SK-N-SH treated with all-trans-retinoic acid at 6 μM for 48 hours (cell line): ENCODE measurements at regions not wholly inside any gene's neighbourhood (a gene's known extent, or its start where the extent isn't known, plus 50 kb on each side); places are given as distances from the start of the nearest gene placed in this dataset.

ENCODE experiments used
- ATAC-seq: fragments of 200-7000 bp; cut with Tn5 transposase; 3 replicates; pipeline ENCODE4 v1.9.1; 2020; ENCODE audit warnings: mild to moderate bottlenecking, moderate library complexity
- ARNTL ChIP-seq: fragments of 450-650 bp; formaldehyde crosslinking; IDR thresholded peaks from 2 replicates; pipeline ENCODE4 v1.5.0; 2020; ENCODE audit warnings: low read depth, mild to moderate bottlenecking, moderate library complexity, borderline replicate concordance
- BACH2 ChIP-seq: fragments of 250-450 bp; sonication (Bioruptor Pico); IDR thresholded peaks from 2 replicates; pipeline ENCODE4 v1.9.0; 2021; ENCODE audit warnings: mild to moderate bottlenecking, borderline replicate concordance
- ESRRG ChIP-seq: fragments of 250-450 bp; sonication (Bioruptor Pico); IDR thresholded peaks from 2 replicates; pipeline ENCODE4 v1.6.1; 2021; ENCODE audit warnings: mild to moderate bottlenecking
- GLIS3 ChIP-seq: fragments of 250-450 bp; sonication (Bioruptor Pico); IDR thresholded peaks from 2 replicates; pipeline ENCODE4 v1.5.0; 2020; ENCODE audit warnings: mild to moderate bottlenecking, moderate library complexity
- ISL1 ChIP-seq: fragments of 250-450 bp; sonication (Bioruptor Pico); IDR thresholded peaks from 2 replicates; pipeline ENCODE4 v2.1.2; 2022; ENCODE audit warnings: mild to moderate bottlenecking, moderate library complexity
- OSR1 ChIP-seq: fragments of 250-450 bp; sonication (Bioruptor Pico); IDR thresholded peaks from 2 replicates; pipeline ENCODE4 v1.8.0; 2022; ENCODE audit warnings: moderate library complexity, mild to moderate bottlenecking, inconsistent platforms
- PPARA ChIP-seq: fragments of 250-450 bp; sonication (Bioruptor Pico); IDR thresholded peaks from 2 replicates; pipeline ENCODE4 v1.5.0; 2020; ENCODE audit warnings: mild to moderate bottlenecking, borderline replicate concordance
- RARB ChIP-seq: fragments of 250-450 bp; sonication (Bioruptor Pico); IDR thresholded peaks from 2 replicates; pipeline ENCODE4 v1.8.0; 2021; ENCODE audit warnings: mild to moderate bottlenecking, moderate library complexity
- SNAI2 ChIP-seq: fragments of 250-450 bp; sonication (Bioruptor Pico); IDR thresholded peaks from 2 replicates; pipeline ENCODE4 v1.5.0; 2020; ENCODE audit warnings: mild to moderate bottlenecking, moderate library complexity
- TCF4 ChIP-seq: fragments of 250-450 bp; sonication (Bioruptor Pico); IDR thresholded peaks from 2 replicates; pipeline ENCODE4 v1.8.0; 2021; ENCODE audit warnings: mild to moderate bottlenecking, moderate library complexity, borderline replicate concordance
- ZC3H10 ChIP-seq: fragments of 250-450 bp; sonication (Bioruptor Pico); IDR thresholded peaks from 2 replicates; pipeline ENCODE4 v1.5.1; 2021; ENCODE audit warnings: mild to moderate bottlenecking, moderate library complexity
- ZFP3 ChIP-seq: fragments of 250-450 bp; sonication (Bioruptor Pico); IDR thresholded peaks from 2 replicates; pipeline ENCODE4 v1.5.0; 2020; ENCODE audit warnings: mild to moderate bottlenecking, moderate library complexity
- ZFP30 ChIP-seq: fragments of 450-650 bp; formaldehyde crosslinking; IDR thresholded peaks from 2 replicates; pipeline ENCODE4 v1.5.0; 2022; ENCODE audit warnings: mild to moderate bottlenecking, moderate library complexity
- ZNF565 ChIP-seq: fragments of 450-650 bp; formaldehyde crosslinking; conservative IDR thresholded peaks from 2 replicates; pipeline ENCODE4 v1.5.0; 2020; ENCODE audit warnings: low read depth, mild to moderate bottlenecking, moderate library complexity
- ZNF70 ChIP-seq: fragments of 450-650 bp; formaldehyde crosslinking; IDR thresholded peaks from 2 replicates; pipeline ENCODE4 v1.5.0; 2020; ENCODE audit warnings: mild to moderate bottlenecking, moderate library complexity
- ZNF8 ChIP-seq: fragments of 450-650 bp; formaldehyde crosslinking; IDR thresholded peaks from 2 replicates; pipeline ENCODE4 v1.5.0; 2020; ENCODE audit warnings: mild to moderate bottlenecking, moderate library complexity
- TF ChIP-seq, protein P1 (sequence below): fragments of 250-450 bp; sonication (Bioruptor Pico); IDR thresholded peaks from 2 replicates; pipeline ENCODE4 v1.5.1; 2021; ENCODE audit warnings: mild to moderate bottlenecking, moderate library complexity
- TF ChIP-seq, protein P2 (sequence below): fragments of 250-450 bp; sonication (Bioruptor Pico); IDR thresholded peaks from 2 replicates; pipeline ENCODE4 v1.5.1; 2020; ENCODE audit warnings: low read depth, mild to moderate bottlenecking, moderate library complexity
- TF ChIP-seq, protein P3 (sequence below): fragments of 250-450 bp; sonication (Bioruptor Pico); IDR thresholded peaks from 2 replicates; pipeline ENCODE4 v1.5.0; 2020; ENCODE audit warnings: mild to moderate bottlenecking, moderate library complexity
- TF ChIP-seq, protein P4 (sequence below): fragments of 250-450 bp; sonication (Bioruptor Pico); IDR thresholded peaks from 2 replicates; pipeline ENCODE4 v1.8.0; 2021; ENCODE audit warnings: low read depth, mild to moderate bottlenecking, moderate library complexity, borderline replicate concordance
- TF ChIP-seq, protein P5 (sequence below): fragments of 250-450 bp; sonication (Bioruptor Pico); IDR thresholded peaks from 2 replicates; pipeline ENCODE4 v1.8.0; 2020; ENCODE audit warnings: mild to moderate bottlenecking, moderate library complexity, borderline replicate concordance

DNA sequence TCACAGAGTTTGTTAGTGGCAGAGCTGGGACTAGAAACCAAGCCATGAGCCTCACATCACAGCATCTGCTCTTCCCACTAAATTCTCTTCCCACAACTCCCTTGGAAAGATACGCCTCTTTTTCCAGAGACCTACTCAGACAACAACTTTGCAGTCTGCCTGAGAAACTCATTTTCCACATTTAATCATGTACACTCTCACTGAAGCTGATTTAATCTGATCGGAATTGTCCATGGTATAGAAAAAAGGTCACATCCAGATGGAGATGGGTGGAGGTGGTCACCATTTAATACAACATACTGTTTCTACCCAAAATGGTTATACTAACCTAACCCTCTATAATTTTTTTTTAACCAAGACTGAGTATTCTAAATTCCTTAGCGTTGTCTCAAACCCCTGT is 366.2 kb downstream of the ENC1 start:
- ATAC-seq: no peak
- TF ChIP-seq ESRRG (CRISPR knock-in tag) (no peak), ZNF8 (CRISPR knock-in tag) (no peak), OSR1 (CRISPR knock-in tag) (no peak), ZFP3 (CRISPR knock-in tag) (no peak), ZNF70 (CRISPR knock-in tag) (no peak), ZFP30 (CRISPR knock-in tag) (no peak), RARB (CRISPR knock-in tag) (no peak), ZNF565 (no peak), GLIS3 (CRISPR knock-in tag) (no peak), PPARA (no peak), SNAI2 (CRISPR knock-in tag) (no peak), ZC3H10 (CRISPR knock-in tag) (no peak), ARNTL (CRISPR knock-in tag) (no peak), ISL1 (CRISPR knock-in tag) (no peak)
- TF ChIP-seq, protein P1, sequence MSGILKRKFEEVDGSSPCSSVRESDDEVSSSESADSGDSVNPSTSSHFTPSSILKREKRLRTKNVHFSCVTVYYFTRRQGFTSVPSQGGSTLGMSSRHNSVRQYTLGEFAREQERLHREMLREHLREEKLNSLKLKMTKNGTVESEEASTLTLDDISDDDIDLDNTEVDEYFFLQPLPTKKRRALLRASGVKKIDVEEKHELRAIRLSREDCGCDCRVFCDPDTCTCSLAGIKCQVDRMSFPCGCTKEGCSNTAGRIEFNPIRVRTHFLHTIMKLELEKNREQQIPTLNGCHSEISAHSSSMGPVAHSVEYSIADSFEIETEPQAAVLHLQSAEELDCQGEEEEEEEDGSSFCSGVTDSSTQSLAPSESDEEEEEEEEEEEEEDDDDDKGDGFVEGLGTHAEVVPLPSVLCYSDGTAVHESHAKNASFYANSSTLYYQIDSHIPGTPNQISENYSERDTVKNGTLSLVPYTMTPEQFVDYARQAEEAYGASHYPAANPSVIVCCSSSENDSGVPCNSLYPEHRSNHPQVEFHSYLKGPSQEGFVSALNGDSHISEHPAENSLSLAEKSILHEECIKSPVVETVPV (CRISPR knock-in tag): no peak
- TF ChIP-seq, protein P2, sequence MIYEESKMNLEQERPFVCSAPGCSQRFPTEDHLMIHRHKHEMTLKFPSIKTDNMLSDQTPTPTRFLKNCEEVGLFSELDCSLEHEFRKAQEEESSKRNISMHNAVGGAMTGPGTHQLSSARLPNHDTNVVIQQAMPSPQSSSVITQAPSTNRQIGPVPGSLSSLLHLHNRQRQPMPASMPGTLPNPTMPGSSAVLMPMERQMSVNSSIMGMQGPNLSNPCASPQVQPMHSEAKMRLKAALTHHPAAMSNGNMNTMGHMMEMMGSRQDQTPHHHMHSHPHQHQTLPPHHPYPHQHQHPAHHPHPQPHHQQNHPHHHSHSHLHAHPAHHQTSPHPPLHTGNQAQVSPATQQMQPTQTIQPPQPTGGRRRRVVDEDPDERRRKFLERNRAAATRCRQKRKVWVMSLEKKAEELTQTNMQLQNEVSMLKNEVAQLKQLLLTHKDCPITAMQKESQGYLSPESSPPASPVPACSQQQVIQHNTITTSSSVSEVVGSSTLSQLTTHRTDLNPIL (CRISPR knock-in tag): no peak
- TF ChIP-seq, protein P3, sequence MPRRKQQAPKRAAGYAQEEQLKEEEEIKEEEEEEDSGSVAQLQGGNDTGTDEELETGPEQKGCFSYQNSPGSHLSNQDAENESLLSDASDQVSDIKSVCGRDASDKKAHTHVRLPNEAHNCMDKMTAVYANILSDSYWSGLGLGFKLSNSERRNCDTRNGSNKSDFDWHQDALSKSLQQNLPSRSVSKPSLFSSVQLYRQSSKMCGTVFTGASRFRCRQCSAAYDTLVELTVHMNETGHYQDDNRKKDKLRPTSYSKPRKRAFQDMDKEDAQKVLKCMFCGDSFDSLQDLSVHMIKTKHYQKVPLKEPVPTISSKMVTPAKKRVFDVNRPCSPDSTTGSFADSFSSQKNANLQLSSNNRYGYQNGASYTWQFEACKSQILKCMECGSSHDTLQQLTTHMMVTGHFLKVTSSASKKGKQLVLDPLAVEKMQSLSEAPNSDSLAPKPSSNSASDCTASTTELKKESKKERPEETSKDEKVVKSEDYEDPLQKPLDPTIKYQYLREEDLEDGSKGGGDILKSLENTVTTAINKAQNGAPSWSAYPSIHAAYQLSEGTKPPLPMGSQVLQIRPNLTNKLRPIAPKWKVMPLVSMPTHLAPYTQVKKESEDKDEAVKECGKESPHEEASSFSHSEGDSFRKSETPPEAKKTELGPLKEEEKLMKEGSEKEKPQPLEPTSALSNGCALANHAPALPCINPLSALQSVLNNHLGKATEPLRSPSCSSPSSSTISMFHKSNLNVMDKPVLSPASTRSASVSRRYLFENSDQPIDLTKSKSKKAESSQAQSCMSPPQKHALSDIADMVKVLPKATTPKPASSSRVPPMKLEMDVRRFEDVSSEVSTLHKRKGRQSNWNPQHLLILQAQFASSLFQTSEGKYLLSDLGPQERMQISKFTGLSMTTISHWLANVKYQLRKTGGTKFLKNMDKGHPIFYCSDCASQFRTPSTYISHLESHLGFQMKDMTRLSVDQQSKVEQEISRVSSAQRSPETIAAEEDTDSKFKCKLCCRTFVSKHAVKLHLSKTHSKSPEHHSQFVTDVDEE (CRISPR knock-in tag): no peak
- TF ChIP-seq, protein P4, sequence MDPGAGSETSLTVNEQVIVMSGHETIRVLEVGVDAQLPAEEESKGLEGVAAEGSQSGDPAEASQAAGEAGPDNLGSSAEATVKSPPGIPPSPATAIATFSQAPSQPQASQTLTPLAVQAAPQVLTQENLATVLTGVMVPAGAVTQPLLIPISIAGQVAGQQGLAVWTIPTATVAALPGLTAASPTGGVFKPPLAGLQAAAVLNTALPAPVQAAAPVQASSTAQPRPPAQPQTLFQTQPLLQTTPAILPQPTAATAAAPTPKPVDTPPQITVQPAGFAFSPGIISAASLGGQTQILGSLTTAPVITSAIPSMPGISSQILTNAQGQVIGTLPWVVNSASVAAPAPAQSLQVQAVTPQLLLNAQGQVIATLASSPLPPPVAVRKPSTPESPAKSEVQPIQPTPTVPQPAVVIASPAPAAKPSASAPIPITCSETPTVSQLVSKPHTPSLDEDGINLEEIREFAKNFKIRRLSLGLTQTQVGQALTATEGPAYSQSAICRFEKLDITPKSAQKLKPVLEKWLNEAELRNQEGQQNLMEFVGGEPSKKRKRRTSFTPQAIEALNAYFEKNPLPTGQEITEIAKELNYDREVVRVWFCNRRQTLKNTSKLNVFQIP: no peak

DNA sequence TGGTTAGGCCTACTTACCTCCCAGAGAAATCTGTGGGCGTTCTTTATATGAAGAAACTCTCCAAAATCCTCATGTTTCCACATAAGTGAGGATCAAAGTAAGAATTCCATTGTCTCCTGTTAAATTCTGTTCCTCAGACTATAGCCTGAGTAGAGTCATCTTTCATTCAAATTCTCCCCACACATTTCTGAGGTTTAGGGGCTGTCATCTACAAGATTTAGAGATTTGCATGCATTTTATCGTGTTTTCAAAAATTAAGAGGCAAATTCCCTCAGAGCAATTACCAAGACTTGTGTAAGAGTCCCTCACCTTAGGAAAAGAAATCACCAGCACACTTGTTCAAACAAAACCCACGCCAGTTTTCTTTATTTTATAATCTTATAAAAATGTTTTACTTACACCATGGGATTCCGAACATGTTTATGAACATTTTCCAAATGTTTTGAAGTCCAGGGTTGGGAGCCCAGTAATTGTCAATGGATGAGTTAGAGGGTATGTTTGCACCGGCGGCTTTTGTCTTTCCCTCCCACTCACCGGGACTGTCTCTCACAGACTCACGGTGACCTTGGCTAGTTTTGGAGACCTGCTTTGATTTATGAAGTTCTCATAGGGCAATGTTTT is 367.6 kb downstream of the ENC1 start:
- ATAC-seq: no peak
- TF ChIP-seq, protein P5, sequence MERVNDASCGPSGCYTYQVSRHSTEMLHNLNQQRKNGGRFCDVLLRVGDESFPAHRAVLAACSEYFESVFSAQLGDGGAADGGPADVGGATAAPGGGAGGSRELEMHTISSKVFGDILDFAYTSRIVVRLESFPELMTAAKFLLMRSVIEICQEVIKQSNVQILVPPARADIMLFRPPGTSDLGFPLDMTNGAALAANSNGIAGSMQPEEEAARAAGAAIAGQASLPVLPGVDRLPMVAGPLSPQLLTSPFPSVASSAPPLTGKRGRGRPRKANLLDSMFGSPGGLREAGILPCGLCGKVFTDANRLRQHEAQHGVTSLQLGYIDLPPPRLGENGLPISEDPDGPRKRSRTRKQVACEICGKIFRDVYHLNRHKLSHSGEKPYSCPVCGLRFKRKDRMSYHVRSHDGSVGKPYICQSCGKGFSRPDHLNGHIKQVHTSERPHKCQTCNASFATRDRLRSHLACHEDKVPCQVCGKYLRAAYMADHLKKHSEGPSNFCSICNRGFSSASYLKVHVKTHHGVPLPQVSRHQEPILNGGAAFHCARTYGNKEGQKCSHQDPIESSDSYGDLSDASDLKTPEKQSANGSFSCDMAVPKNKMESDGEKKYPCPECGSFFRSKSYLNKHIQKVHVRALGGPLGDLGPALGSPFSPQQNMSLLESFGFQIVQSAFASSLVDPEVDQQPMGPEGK: no peak
- TF ChIP-seq TCF4 (CRISPR knock-in tag) (no peak), ZNF565 (no peak), RARB (CRISPR knock-in tag) (no peak), ZFP3 (CRISPR knock-in tag) (no peak)
- TF ChIP-seq, all 23 proteins: peak for 0

DNA sequence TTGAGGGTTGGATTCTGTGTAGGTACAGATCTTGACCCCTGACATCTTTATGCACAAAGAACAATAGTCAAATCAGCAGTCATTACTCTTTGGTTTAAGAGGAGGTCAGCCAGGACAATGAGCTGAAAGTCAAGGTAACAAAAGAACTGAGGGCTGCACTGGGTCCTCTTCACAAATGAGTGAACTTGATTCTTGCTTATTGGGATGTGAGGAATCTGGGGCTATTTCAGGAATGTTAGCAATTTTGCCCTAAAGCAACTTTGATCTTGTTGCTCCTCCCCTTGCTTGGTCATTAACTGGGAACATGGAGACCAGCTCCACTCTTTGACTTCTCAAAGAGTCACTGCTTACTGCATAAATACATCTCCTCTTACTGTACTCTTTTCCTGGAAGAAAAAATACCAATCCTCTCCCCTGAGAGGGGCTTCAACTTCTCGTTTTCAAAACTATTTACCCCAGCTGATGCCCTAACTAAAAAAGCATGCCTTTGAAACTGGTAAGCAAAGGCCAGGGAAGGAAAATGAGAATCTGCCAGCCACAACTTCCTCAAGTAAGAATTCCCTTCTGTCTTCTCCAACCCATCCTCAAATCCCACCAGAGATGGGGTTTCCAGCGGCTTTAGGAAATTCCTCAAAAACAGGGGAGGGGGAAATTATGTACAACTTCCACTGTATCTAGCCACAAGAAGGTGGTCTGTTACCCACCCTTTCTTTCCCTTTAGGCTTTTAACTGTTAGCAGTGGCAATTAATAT is 368.3 kb downstream of the ENC1 start:
- TF ChIP-seq ZNF8 (CRISPR knock-in tag) (no peak), ZNF70 (CRISPR knock-in tag) (no peak), ESRRG (CRISPR knock-in tag) (no peak), BACH2 (no peak), TCF4 (CRISPR knock-in tag) (no peak), PPARA (no peak), ZFP30 (CRISPR knock-in tag) (no peak), ZC3H10 (CRISPR knock-in tag) (no peak), ZFP3 (CRISPR knock-in tag) (no peak), ISL1 (CRISPR knock-in tag) (no peak), OSR1 (CRISPR knock-in tag) (no peak)
- TF ChIP-seq, protein P3 (CRISPR knock-in tag): no peak
- ATAC-seq: no peak
